Epithelial cell of prostate (primary cell): ENCODE measurements at regions not wholly inside any gene's neighbourhood (a gene's known extent, or its start where the extent isn't known, plus 50 kb on each side); places are given as distances from the start of the nearest gene placed in this dataset.

Source experiments
- DNase-seq: peaks from one replicate; pipeline ENCODE4 v3.0.0-alpha.2; 2011; ENCODE audit warnings: low read depth, low spot score
- H3K27ac ChIP-seq: fragments of 450-650 bp; 2 replicates; pipeline ENCODE4 v1.5.1; 2017; ENCODE audit warnings: mild to moderate bottlenecking

DNA sequence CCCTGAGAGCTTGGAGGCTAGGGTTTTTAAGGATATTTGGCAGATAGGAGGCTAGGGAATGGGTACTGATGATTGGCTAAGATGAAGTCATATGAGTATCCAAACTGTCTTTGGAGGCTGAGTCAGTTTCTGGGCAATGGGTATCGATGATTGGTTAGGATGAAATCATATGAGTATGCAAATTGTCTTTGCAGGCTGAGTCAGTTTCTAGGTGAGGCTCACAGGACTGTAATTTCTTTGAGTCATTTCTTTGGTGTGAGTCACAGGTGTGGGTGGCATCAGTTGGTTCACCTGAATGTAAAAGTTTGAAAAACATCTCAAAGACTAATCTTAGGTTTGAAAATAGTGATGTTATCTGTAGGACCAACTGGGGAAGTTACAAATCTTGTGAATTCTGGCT is 1068.0 kb downstream of the NR2F1-AS1 start:
- H3K27ac ChIP-seq = peak overlapping the region; percentile 78
- DNase-seq = peak; percentile 74

DNA sequence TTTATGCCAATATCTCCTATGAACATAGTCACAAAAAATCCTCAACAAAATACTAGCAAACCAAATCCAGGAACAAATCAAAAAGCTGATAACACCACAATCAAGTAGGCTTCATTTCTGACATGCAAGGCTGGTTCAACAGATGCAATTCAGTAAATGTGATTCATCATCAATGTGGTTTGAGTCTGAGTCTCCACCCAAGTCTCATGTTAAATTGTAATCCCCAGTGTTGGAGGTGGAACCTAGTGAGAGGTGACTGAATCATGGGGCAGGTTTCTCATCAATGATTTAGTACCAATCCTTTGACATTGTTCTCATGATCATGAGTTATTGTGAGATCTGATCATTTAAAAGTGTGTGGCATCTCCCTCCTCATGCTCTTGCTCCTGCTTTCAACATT is 1072.7 kb downstream of the NR2F1-AS1 start:
- peak overlapping the region; percentile 26 for H3K27ac ChIP-seq
- peak; percentile 10 for DNase-seq

DNA sequence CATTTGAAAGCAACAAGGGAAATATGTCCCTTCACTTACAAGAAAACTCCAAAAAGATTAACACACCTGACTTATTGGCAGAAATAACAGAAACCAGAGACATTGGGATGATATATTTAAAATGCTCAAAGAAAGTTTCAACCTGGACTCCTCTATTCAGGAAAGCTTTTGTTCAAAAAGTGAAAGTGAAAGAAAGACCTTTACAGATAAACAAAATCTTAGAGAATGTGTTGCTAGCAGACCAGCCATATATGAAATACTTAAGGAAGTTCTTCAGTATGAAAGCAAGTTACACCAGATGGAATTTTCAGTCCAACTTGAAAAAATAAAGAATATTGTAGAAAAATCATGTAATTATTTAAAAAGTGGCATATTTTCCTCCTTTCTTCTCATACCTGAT is 1075.1 kb downstream of the NR2F1-AS1 start:
- no peak overlapping the region for H3K27ac ChIP-seq
- DNase-seq = no peak

DNA sequence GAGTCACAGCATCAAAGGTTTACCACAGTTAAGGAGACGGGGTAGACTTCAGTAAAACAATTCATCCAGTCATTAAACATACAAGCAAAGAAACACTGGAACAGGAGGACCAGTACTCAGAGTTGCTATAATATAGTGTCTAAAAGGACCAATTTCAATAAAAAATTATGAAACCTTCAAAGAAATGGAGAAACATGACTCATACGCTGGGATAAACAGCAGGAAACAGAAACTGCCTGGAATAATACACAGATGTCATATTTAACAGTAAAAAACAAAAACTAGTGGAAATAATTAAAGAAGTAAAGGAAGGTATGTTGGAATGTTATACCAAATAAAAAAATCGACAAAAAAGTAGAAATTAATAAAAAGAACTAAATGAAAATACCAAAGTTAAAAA is 1075.9 kb downstream of the NR2F1-AS1 start:
- no peak overlapping the region for H3K27ac ChIP-seq
- no peak for DNase-seq

DNA sequence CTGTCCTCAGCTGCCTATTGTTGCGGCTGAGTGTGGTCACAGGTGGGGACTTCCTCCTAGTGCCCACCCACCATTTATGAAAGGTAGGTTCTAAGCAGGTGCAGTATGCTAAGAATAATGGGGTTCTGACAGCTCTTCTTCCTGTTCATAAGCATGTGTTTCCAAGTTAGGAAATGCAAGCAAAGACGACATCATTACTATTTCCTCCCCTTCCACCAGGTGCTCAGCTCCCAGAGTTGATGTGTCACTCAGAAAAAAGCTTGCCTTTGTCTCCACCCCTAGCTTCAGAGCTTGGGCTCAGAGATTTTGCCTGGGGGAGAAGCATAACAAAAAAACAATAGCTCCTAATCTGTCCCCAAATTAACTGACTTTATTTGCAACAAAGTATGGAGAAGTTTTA is 1076.7 kb downstream of the NR2F1-AS1 start:
- DNase-seq = peak; percentile 16
- no peak overlapping the region for H3K27ac ChIP-seq

DNA sequence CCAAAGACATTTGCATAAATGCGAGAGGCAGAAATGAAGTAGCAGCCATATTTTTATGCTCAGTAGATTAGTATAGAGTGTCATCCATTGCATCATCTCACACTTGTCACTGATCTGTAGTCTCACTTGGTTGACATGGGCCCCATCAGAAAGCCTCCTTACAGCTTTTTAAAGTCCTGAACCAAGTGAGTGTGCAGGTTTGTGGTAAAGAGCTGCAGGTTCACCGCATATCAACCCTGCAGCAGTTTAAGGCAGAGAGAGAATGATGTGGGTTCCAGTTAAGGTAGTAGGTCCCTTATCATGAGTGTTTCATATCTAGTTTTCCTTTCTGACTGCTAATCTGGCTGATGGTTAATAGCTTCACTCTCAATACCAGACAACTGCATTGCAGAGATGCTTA is 1080.3 kb downstream of the NR2F1-AS1 start:
- no peak overlapping the region for H3K27ac ChIP-seq

DNA sequence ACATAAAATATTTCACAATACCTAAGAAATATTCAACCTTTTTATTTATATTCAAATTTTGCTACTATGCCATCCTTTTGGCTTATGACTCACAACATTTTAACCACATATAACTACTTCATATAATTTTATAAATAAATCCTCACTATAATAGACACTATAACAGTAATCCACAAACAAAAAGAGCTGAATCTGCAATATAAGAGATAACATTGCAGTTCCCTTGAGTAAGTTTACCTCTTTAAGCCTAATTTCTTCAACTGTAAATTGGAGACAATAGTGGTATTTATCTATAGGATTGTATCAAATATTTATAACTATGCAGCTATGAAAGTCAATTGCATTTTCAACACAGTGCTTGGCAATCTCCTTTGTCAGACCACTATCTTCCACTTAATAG is 1084.5 kb downstream of the NR2F1-AS1 start:
- DNase-seq = no peak
- no peak overlapping the region for H3K27ac ChIP-seq

More for the DNA sequence above, 1080.3 kb downstream of the NR2F1-AS1 start:
- DNase-seq = no peak

DNA sequence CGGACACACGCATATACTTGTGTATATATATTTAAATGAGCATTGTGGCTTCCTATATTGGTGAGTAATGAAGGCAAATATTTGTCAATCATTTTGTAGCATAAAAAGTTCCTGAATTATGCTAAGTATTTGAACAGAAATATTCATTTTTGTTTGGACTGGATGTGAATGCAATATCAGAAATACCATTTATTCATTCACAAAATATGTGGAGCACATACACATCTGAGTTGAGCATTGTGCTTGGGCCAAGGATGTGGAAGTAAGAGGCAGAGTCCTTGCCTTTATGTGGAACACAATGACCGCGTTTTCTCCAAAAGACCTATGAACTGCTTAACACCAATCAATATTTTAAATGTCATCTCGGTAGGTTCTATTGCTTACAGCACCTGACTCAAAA is 1086.5 kb downstream of the NR2F1-AS1 start:
- H3K27ac ChIP-seq = no peak overlapping the region
- no peak for DNase-seq

DNA sequence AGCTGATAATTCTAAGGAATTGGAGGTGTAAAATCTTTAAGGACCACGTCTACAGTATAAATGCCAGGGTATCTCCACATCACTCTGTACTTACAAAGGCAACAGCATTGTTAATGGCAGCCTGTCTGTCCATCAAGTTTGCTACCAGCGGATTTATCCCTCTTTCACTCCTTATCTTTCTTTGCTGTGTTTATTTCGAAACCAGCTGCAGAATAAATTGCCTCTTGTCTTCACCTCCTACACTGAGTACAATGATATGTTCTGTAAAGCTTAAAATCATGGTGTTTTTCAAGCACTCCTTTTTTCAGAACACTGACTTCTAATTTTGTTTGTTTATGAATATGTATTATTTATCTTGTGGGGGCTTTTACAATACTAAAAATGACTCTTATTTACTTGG is 1088.1 kb downstream of the NR2F1-AS1 start:
- DNase-seq = no peak
- no peak overlapping the region for H3K27ac ChIP-seq

DNA sequence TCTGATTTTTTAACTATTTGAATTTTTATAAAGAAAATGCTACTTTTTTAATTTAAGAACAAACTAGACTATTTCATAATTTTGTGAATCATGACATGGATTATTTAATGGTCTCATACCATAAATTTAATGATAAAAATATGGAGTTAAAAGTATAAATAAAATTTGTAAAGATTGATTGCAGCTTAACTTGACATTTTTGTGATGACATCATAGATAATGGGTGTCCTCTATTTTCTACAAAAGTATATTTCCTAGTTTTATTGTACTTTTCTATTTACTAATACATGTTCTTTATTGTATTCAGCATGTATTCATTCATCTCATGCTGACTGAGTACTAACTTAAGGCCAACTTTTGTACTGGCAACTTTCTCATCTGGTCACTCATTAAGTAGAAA is 1096.5 kb downstream of the NR2F1-AS1 start:
- H3K27ac ChIP-seq = no peak overlapping the region
- DNase-seq = no peak

DNA sequence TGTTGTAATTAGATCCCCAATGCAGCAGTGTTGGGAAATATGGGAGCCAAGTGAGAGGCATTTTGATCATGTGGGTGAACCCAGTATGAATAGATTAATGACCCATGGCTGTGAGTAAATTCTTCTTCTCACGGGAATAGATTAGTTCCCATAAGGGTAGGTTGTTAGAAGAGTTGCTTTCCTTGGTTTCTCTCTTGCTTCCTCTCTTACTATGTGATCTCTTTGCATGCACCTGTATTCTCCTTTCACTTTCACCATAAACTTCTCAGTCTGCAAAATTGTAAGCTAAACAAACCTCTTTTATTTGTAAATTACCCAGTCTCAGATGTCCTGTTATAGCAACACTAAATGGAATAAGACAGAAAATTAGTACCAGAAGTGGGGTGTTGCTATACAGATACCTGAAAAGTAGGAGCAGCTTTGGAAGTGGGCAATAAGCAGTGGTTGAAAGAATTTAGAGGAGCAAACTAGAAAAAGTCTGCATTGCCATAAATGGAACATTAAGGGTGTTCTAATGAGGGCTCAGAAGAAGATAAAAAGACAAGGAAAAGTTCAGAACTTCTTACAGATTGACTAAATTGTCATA is 1090.0 kb upstream of the ARRDC3 start:
- no peak overlapping the region for H3K27ac ChIP-seq
- DNase-seq = no peak

DNA sequence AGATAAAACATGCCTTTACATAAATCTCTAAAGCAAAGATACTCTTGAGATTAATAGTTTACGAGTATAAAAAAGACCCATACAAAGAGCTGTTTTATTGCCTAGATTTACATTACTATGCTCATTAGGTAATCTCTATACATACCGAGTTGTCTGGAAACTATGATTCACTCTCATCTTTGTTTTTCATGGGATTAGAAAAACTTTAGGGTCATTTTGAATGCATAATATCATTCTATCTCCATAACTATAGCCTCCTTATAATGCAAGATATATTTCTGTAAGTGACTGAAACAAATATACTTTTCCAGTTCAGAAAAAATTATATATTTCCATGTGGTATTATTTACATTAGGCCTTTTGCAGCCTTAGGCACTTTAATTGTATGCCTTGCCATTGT is 1088.7 kb upstream of the ARRDC3 start:
- DNase-seq = no peak
- no peak overlapping the region for H3K27ac ChIP-seq

DNA sequence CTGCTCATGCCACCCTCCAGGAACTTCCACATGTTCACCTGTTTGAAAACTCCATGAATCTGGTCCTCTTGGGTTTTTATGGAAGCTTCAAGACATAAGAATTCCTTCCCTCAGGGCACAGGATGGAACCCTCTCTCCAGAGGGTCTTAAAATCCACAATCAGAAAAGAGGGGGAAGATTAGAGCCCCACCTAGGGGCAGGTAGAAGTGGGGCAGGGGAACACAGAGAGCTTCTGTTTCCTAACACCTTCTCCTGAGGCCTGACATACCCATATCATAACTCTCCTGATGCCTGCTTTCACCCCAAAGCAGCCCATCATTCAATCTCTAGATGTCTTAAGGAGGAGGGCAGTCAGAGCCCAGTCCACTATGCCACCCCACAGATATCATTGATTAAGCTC is 1087.7 kb upstream of the ARRDC3 start:
- no peak for DNase-seq

DNA sequence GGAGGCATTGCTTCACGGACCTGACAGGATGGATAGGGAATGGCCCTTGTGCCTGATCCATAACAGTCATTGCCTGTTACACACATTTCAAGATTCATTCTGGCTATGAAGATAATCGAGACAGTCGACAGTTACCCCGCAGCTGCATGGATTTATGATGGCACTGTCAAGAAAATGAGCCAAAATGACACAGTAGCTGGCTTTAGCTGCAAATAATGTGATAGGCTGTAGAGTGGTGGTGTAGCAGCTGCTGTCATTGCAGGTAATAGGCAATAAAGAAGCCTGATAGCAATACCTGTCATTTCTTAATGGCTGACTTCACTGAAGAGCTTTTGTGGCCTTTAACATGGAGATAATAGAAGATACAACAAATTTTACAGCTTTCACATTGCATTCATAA is 1085.2 kb upstream of the ARRDC3 start:
- no peak for DNase-seq

More for the DNA sequence above, 1087.7 kb upstream of the ARRDC3 start:
- no peak overlapping the region for H3K27ac ChIP-seq

DNA sequence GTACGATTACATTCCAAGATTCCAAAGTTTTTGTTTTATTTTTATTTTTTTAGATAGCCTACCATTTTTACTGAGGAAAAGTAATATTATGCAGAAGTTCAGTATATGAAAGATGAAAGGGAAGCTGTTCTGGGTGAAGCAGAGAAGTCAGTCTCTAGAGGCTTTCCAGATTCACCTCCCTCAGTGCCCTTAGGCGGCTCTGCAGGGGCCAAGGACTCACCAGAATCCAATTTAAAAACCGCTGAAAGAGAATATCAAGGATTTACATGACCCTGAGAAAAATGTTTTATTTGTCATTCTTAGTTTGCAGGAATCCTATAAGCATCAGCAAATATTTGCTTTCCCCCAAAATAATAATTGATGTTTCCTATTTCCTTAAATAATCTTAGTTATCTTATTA is 1084.6 kb upstream of the ARRDC3 start:
- no peak for DNase-seq
- no peak overlapping the region for H3K27ac ChIP-seq

More for the DNA sequence above, 1085.2 kb upstream of the ARRDC3 start:
- H3K27ac ChIP-seq = no peak overlapping the region

DNA sequence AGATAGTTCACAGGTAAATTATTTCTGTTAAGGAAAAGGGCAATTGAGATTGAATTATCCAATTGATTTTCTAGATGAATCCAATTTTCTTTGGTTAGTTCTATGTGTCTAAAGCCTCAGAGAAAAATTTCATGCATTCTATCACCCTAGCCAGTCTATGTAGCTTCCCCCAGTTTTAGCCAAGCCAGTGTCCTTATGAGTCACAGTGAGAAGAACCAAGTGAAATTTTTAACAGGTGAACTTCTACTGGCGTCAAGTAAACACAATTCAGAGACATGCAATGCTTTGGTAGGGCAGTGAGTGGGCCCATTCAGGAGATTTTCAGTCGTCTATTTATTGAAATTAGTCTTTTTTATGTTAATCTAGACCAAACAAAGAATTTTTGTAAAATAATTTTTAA is 1077.4 kb upstream of the ARRDC3 start:
- no peak overlapping the region for H3K27ac ChIP-seq
- no peak for DNase-seq

DNA sequence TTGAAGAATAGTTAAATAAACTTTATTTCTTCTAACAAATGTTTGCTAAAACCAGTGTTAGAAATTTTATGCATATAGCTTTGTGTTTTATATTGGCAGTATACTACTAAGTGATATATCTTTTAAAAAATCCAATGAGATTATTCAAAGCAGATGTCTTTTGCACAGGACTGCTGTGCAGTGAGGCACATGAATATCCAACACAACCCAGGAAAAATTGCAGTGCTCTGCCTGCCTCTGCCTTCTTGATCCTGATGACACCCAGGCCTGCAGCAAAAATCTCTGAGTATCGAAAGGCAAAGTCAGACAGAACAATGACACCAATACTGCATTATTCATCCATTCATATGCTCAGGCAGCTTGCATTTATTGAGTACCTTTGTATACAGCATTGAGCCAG is 1076.5 kb upstream of the ARRDC3 start:
- DNase-seq = no peak

DNA sequence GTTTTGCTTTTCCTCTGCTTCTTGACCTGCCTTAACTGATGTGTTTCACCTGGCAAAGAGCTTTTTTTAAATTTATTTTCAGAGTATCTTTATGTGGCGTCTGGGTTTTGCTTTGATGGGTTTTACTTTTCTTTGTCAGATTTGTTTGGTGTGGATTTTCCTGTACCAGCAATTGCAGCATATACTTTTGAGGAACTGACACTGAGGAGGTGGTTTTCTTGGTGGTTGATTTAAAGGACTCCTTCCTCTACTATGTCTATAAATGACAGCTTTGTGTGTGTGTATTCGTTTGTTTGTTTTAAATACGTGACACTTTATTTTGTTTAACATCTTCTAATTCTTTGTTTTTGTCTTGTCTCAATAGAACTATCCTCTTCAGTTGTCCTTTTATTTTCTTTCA is 1071.9 kb upstream of the ARRDC3 start:
- H3K27ac ChIP-seq = no peak overlapping the region
- no peak for DNase-seq

More for the DNA sequence above, 1076.5 kb upstream of the ARRDC3 start:
- no peak overlapping the region for H3K27ac ChIP-seq

DNA sequence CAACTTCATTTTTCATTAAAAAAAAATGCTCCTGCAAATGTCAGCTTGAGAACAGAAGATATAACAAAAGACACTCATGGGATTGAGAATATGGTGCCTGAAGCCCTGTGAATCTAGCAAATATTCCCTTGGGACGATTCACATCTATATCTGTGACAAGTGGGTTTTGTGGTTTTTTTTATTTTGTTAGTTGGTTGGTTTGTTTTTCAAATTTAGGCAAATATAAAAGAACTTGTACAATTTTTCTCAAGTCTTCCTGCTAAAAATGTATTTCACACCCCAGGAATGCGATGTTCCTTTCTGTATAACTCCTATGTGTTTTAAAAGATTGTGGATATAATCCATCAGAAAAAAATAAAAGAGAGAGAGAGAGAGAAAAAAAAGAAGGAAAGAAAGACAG is 1061.8 kb upstream of the ARRDC3 start:
- DNase-seq = no peak

DNA sequence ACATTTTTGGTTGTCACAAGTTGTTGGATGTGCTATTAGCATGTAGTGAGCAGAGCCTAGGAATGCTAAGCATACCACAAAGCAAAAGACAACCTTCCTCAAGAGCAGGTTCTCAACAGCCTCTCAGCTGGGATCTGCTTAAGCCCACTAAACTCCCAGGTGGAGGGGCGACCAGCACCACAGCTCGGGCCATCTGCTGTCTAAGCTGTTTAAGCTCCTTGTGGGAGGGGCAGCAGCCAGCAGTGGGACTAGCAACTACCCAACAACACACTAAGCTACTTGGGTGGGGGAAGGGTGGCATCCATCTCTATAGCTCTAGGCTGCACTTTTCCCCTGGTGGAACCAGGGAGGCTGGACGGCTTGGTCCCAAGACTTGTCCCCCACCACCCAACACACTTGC is 1052.7 kb upstream of the ARRDC3 start:
- H3K27ac ChIP-seq = no peak overlapping the region
- DNase-seq = no peak

More for the DNA sequence above, 1061.8 kb upstream of the ARRDC3 start:
- no peak overlapping the region for H3K27ac ChIP-seq

DNA sequence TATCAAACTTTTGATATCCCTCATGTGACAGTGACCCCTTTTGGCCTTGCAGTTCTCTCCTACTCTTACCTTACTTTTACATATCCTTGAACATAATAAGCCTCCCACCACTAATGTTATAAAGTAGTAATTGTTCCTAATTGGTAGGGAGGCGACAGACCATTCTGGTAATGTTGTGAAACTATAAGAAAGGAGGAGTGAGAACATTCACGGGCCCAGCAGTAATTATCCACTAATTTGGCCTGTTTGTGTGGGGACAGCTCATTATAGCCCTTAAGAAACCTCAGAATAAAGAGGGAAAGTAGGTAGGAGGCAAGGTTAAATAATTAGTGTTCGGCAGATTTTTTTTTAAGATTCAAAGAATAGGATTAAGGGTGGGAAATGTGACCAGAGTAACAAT is 1046.5 kb upstream of the ARRDC3 start:
- no peak for DNase-seq

DNA sequence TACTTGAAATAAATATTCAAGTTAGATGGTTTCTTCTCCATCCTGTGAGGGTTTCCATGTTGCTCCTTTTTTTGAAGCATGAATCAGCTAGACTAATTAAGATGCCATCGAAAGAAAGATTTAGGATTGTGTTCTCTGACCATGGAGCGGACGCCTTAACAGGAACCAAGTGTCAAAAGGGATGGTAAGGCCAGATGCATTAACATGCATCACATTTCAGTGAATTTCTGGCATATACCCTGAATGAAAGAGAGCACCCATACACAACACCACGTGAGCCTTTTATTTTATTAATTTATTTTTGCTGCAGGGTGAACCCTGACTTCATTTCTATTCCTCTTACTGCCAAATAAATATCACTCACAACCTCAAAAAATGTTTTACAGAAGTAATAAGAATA is 1045.3 kb upstream of the ARRDC3 start:
- H3K27ac ChIP-seq = no peak overlapping the region
- no peak for DNase-seq

More for the DNA sequence above, 1046.5 kb upstream of the ARRDC3 start:
- no peak overlapping the region for H3K27ac ChIP-seq
